OCI-LY7 (cell line): ENCODE measurements at regions not wholly inside any gene's neighbourhood (a gene's known extent, or its start where the extent isn't known, plus 50 kb on each side); places are given as distances from the start of the nearest gene placed in this dataset.

ENCODE experiments used
- BruUV-seq: library from RNA; stranded (reverse); fragments of 400-500 nt; replicated peaks from 2 replicates; lab custom pipeline; 2021; lab: Mats Ljungman, UMichigan
- CTCF ChIA-PET: fragments of 300-600 bp; sonication (Branson Sonifier 250); formaldehyde crosslinking; loops from one replicate; lab custom pipeline; 2022; ENCODE audit warnings: antibody characterized with exemption; ENCODE audit not compliant: unreplicated experiment; lab: Charles Lee
- POLR2A ChIA-PET: fragments of 300-600 bp; sonication (Branson Sonifier 250); formaldehyde crosslinking; loops from one replicate; lab custom pipeline; 2022; ENCODE audit warnings: antibody characterized with exemption; lab: Charles Lee
- DNase-seq: peaks from one replicate; pipeline ENCODE4 v3.0.0-alpha.2; 2015; ENCODE audit warnings: low spot score
- H2AFZ ChIP-seq: fragments of 200-600 bp; sonication (generic), shearing (Covaris generic); 2 replicates; pipeline ENCODE4 v1.6.1; 2014; ENCODE audit warnings: mild to moderate bottlenecking, antibody characterized with exemption, low read length, moderate library complexity
- H3K27ac ChIP-seq: fragments of 200-600 bp; sonication (generic); 2 replicates; pipeline ENCODE4 v1.5.1; 2014; ENCODE audit warnings: mixed run types, low read depth, mild to moderate bottlenecking, moderate library complexity, low read length, inconsistent platforms; ENCODE audit not compliant: poor library complexity, severe bottlenecking
- H3K36me3 ChIP-seq: fragments of 200-600 bp; sonication (generic); 2 replicates; pipeline ENCODE4 v1.6.1; 2014; ENCODE audit warnings: mild to moderate bottlenecking, antibody characterized with exemption, low read length, moderate library complexity, mixed read lengths; ENCODE audit not compliant: insufficient read depth
- H3K4me1 ChIP-seq: fragments of 200-600 bp; sonication (generic); 2 replicates; pipeline ENCODE4 v1.5.1; 2014; ENCODE audit warnings: mild to moderate bottlenecking, low read length; ENCODE audit not compliant: insufficient read depth, poor library complexity, severe bottlenecking
- H3K4me2 ChIP-seq: fragments of 200-600 bp; sonication (generic); 2 replicates; pipeline ENCODE4 v1.6.1; 2014; ENCODE audit warnings: mild to moderate bottlenecking, low read length
- H3K4me3 ChIP-seq: fragments of 200-600 bp; sonication (generic); 2 replicates; pipeline ENCODE4 v1.5.1; 2014; ENCODE audit warnings: mild to moderate bottlenecking, low read depth, low read length; ENCODE audit not compliant: poor library complexity, severe bottlenecking
- H3K79me2 ChIP-seq: fragments of 200-600 bp; sonication (generic); 2 replicates; pipeline ENCODE4 v1.6.1; 2016; ENCODE audit warnings: low read depth, mild to moderate bottlenecking, low read length, moderate library complexity, mixed read lengths; ENCODE audit not compliant: insufficient read depth
- H3K9me2 ChIP-seq: fragments of 200-600 bp; sonication (generic); 2 replicates; pipeline ENCODE4 v1.6.1; 2016; ENCODE audit warnings: mild to moderate bottlenecking, low read length, mixed read lengths; ENCODE audit not compliant: insufficient read depth
- H3K9me3 ChIP-seq: fragments of 200-600 bp; sonication (generic); 2 replicates; pipeline ENCODE4 v1.6.1; 2014; ENCODE audit warnings: mild to moderate bottlenecking, mixed run types, low read length, mixed read lengths
- H4K20me1 ChIP-seq: fragments of 200-600 bp; sonication (generic); 2 replicates; pipeline ENCODE4 v1.6.1; 2014; ENCODE audit warnings: mild to moderate bottlenecking, antibody characterized with exemption, low read length, moderate library complexity, mixed read lengths; ENCODE audit not compliant: insufficient read depth
- CTCF ChIP-seq: fragments of 200-600 bp; sonication (generic); conservative IDR thresholded peaks from 2 replicates; pipeline ENCODE4 v1.5.1; 2014; ENCODE audit warnings: mild to moderate bottlenecking, antibody characterized with exemption, low read length, moderate library complexity, mixed read lengths
- EZH2phosphoT487 ChIP-seq: fragments of 200-600 bp; sonication (generic); IDR thresholded peaks from 2 replicates; pipeline ENCODE4 v1.6.1; 2018; ENCODE audit warnings: low read depth, borderline replicate concordance, mild to moderate bottlenecking, mixed run types, antibody characterized with exemption, low read length, moderate library complexity, mixed read lengths
- intact Hi-C: fragments of 100-400 bp; cut with micrococcal nuclease; formaldehyde crosslinking; loops from one replicate; pipeline ENCODE4 v1.10.0; 2022; ENCODE audit not compliant: unreplicated experiment

GRCh38 chr17:65401561-65401960 lies 159.9 kb downstream of the AXIN2 start:
- no peaks in the 10 kb centered on the region for H3K36me3 ChIP-seq
- no peak overlapping the region for H3K4me2 ChIP-seq
- H3K79me2 ChIP-seq = no peaks in the 10 kb centered on the region
- BruUV-seq = no TSS peak
- ChIA-PET CTCF (no interaction called here), POLR2A (no interaction called here)
- no peak for DNase-seq
- no peak overlapping the region for H2AFZ ChIP-seq
- intact Hi-C loops = no loop called here
- no peaks in the 10 kb centered on the region for H3K9me3 ChIP-seq
- H3K9me2 ChIP-seq = no peaks in the 10 kb centered on the region
- no peaks in the 10 kb centered on the region for H4K20me1 ChIP-seq
- H3K27ac ChIP-seq = no peak overlapping the region
- H3K4me1 ChIP-seq = no peaks in the 10 kb centered on the region
- H3K4me3 ChIP-seq = no peak overlapping the region
- TF ChIP-seq EZH2phosphoT487 (no peak), CTCF (no peak)

- no TSS peak for BruUV-seq
- CTCF ChIA-PET = no interaction called here
Measured at GRCh38 chr17:65400701-65401100, 160.7 kb downstream of the AXIN2 start.

More at GRCh38 chr17:65400701-65401100, 160.7 kb downstream of the AXIN2 start:
- intact Hi-C loops = no loop called here
- Histone ChIP-seq H2AFZ (no peak overlapping the region), H3K27ac (no peak overlapping the region), H3K9me3 (no peaks in the 10 kb centered on the region), H3K9me2 (no peaks in the 10 kb centered on the region), H3K4me2 (no peak overlapping the region), H3K4me1 (no peaks in the 10 kb centered on the region), H3K4me3 (no peak overlapping the region), H3K36me3 (no peaks in the 10 kb centered on the region), H3K79me2 (no peaks in the 10 kb centered on the region), H4K20me1 (no peaks in the 10 kb centered on the region)
- TF ChIP-seq EZH2phosphoT487 (no peak), CTCF (no peak)
- POLR2A ChIA-PET = interaction anchor here (0.7 kb wide), 1 partner anchor 497 kb away, joined by 3 read pairs; no protein-coding TSS in a partner anchor
- no peak for DNase-seq
